ENCODE measurements at regions not wholly inside any gene's neighbourhood (a gene's known extent, or its start where the extent isn't known, plus 50 kb on each side); places are given as distances from the start of the nearest gene placed in this dataset.

GRCh38 chr18:45378308-45378707 is 237.0 kb upstream of the SLC14A2 start:
- no peak for DNase-seq (ENCODE audit: low read depth in 2 of 2)

- DNase-seq (ENCODE audit: low read depth in 2 of 2) = no peak
These were observed 236.3 kb upstream of the SLC14A2 start for GRCh38 chr18:45378933-45379332.

- DNase-seq (ENCODE audit: low read depth in 2 of 2) = no peak
These were observed 235.4 kb upstream of the SLC14A2 start for GRCh38 chr18:45379903-45380302.

- DNase-seq (ENCODE audit: low read depth in 2 of 2) = no peak
These were observed 234.0 kb upstream of the SLC14A2 start for GRCh38 chr18:45381282-45381681.

- DNase-seq (ENCODE audit: low read depth in 2 of 2) = no peak
These were observed 232.0 kb upstream of the SLC14A2 start for GRCh38 chr18:45383228-45383627.

- no peak for DNase-seq (ENCODE audit: low read depth in 2 of 2)
These were observed 230.9 kb upstream of the SLC14A2 start for GRCh38 chr18:45384137-45384961.

- DNase-seq (ENCODE audit: low read depth in 2 of 2) = no peak
These were observed 230.3 kb upstream of the SLC14A2 start for GRCh38 chr18:45384962-45385315.

GRCh38 chr18:45386041-45386655 is 229.1 kb upstream of the SLC14A2 start:
- DNase-seq (ENCODE audit: low read depth in 2 of 2) = no peak

- no peak for DNase-seq (ENCODE audit: low read depth in 2 of 2)
These were observed 228.0 kb upstream of the SLC14A2 start for GRCh38 chr18:45387229-45387628.

GRCh38 chr18:45398448-45398847 is 216.8 kb upstream of the SLC14A2 start:
- no peak for DNase-seq (ENCODE audit: low read depth in 2 of 2)

- no peak for DNase-seq (ENCODE audit: low read depth in 2 of 2)
These were observed 216.1 kb upstream of the SLC14A2 start for GRCh38 chr18:45399146-45399545.

- no peak for DNase-seq (ENCODE audit: low read depth in 2 of 2)
These were observed 215.6 kb upstream of the SLC14A2 start for GRCh38 chr18:45399643-45400042.

- no peak for DNase-seq (ENCODE audit: low read depth in 2 of 2)
These were observed 212.7 kb upstream of the SLC14A2 start for GRCh38 chr18:45402485-45403056.

- no peak for DNase-seq (ENCODE audit: low read depth in 2 of 2)
These were observed 211.8 kb upstream of the SLC14A2 start for GRCh38 chr18:45403341-45404049.

GRCh38 chr18:45408218-45408617 is 207.1 kb upstream of the SLC14A2 start:
- DNase-seq (ENCODE audit: low read depth in 2 of 2) = no peak

- DNase-seq (ENCODE audit: low read depth in 2 of 2) = no peak
These were observed 205.3 kb upstream of the SLC14A2 start for GRCh38 chr18:45409971-45410370.

- DNase-seq (ENCODE audit: low read depth in 2 of 2) = no peak
These were observed 202.7 kb upstream of the SLC14A2 start for GRCh38 chr18:45412577-45412976.

- DNase-seq (ENCODE audit: low read depth in 2 of 2) = no peak
These were observed 202.0 kb upstream of the SLC14A2 start for GRCh38 chr18:45413180-45413836.

GRCh38 chr18:45415614-45416013 is 199.7 kb upstream of the SLC14A2 start:
- no peak for DNase-seq (ENCODE audit: low read depth in 2 of 2)

- no peak for DNase-seq (ENCODE audit: low read depth in 2 of 2)
These were observed 199.1 kb upstream of the SLC14A2 start for GRCh38 chr18:45416168-45416567.

- DNase-seq (ENCODE audit: low read depth in 2 of 2) = no peak
These were observed 197.9 kb upstream of the SLC14A2 start for GRCh38 chr18:45417392-45417791.

GRCh38 chr18:45423659-45424058 is 191.6 kb upstream of the SLC14A2 start:
- no peak for DNase-seq (ENCODE audit: low read depth in 2 of 2)

Measured in fibroblast of skin of left biceps (primary cell).